Adrenal gland (tissue), 9 donors: ENCODE measurements at regions not wholly inside any gene's neighbourhood (a gene's known extent, or its start where the extent isn't known, plus 50 kb on each side); places are given as distances from the start of the nearest gene placed in this dataset.

ENCODE experiments used
- DNase-seq, 7 donors: peaks; one replicate each; pipeline ENCODE4 v3.0.0-alpha.2; 2019 to 2020
- H3K27ac ChIP-seq, 5 donors: fragments of 200-600 bp; sonication (generic) in 4 of 5; 1 replicate in 3 of 5; 2 replicates in 2 of 5; pipeline versions ENCODE4 v1.5.1 to v1.8.0; 2016 to 2020; ENCODE audit warnings: mild to moderate bottlenecking in 1 of 5
- H3K27me3 ChIP-seq: fragments of 200-600 bp; 2 replicates; pipeline ENCODE4 v1.8.0; 2021
- H3K36me3 ChIP-seq, 2 donors: fragments of 200-600 bp; replicated peaks in 1 of 2; 1 replicate in 1 of 2; 2 replicates in 1 of 2; pipeline versions ENCODE4 v1.5.1 to v1.8.0; 2018 to 2022
- H3K4me1 ChIP-seq, 2 donors: fragments of 200-600 bp; replicated peaks in 1 of 2; 1 replicate in 1 of 2; 2 replicates in 1 of 2; pipeline versions ENCODE4 v1.5.1 to v1.8.0; 2018 to 2021
- H3K4me3 ChIP-seq, 4 donors: fragments of 200-600 bp; sonication (generic) in 3 of 4; one replicate each; pipeline ENCODE4 v1.5.1; 2016 to 2018
- H3K9me3 ChIP-seq, 3 donors: fragments of 200-600 bp; sonication (generic) in 1 of 3; replicated peaks in 1 of 3; 1 replicate in 2 of 3; 2 replicates in 1 of 3; pipeline versions ENCODE4 v1.5.1 to v1.8.0; 2016 to 2021
- POLR2A ChIP-seq, 2 donors: fragments of 450-650 bp; IDR thresholded peaks; one replicate each; pipeline ENCODE4 v1.6.1; 2017; ENCODE audit warnings: antibody characterized with exemption in 2 of 2, mild to moderate bottlenecking in 2 of 2, moderate library complexity in 1 of 2
- WGBS, 4 donors: extraction: QIAGEN DNeasy Blood & Tissue Kit in 2 of 4; methylation state at CpG; one replicate each; pipeline versions ENCODE4 v1.1.5 to v1.1.7; 2013 to 2017; 5-methylcytosine and 5-hydroxymethylcytosine counted together
- intact Hi-C, 2 donors: fragments of 100-400 bp; cut with DNase I; formaldehyde crosslinking; loops; one replicate each; pipeline versions ENCODE4 v1.14.1 to v1.15.0; 2022 to 2023
- TF ChIP-seq, protein P1 (sequence below), 6 experiments: fragments of 450-650 bp in 4 of 6; fragments of 200-600 bp in 2 of 6; sonication (generic) in 1 of 6; IDR thresholded peaks; 1 replicate in 5 of 6; 2 replicates in 1 of 6; pipeline versions ENCODE4 v1.5.1 to v1.8.0; 2016 to 2021; ENCODE audit warnings: antibody characterized with exemption in 6 of 6, mild to moderate bottlenecking in 2 of 6, moderate library complexity in 1 of 6
- donor health status: healthy with polysubstance abuse.
- donor health status: Bipolar disorder and iron deficiency.
- donor health status: DM: yes; HTN: yes; CAD: no.
- donor health status: DM: no; HTN: no; CAD: no.
- donor health status: DM: no; HTN: no; CAD: no.

- no peaks in the 10 kb centered on the region for H3K36me3 ChIP-seq
- H3K27me3 ChIP-seq: no peaks in the 10 kb centered on the region
- H3K4me3 ChIP-seq: no peak overlapping the region
- WGBS, 4 donors: 66 to 70% (median 69%) methylated on average over 3 of the region's 3 CpGs
- no peak for DNase-seq
- H3K27ac ChIP-seq: no peak overlapping the region
- intact Hi-C loops: no loop called here
- H3K4me1 ChIP-seq: no peaks in the 10 kb centered on the region
- no peaks in the 10 kb centered on the region for H3K9me3 ChIP-seq
- TF ChIP-seq, protein P1, sequence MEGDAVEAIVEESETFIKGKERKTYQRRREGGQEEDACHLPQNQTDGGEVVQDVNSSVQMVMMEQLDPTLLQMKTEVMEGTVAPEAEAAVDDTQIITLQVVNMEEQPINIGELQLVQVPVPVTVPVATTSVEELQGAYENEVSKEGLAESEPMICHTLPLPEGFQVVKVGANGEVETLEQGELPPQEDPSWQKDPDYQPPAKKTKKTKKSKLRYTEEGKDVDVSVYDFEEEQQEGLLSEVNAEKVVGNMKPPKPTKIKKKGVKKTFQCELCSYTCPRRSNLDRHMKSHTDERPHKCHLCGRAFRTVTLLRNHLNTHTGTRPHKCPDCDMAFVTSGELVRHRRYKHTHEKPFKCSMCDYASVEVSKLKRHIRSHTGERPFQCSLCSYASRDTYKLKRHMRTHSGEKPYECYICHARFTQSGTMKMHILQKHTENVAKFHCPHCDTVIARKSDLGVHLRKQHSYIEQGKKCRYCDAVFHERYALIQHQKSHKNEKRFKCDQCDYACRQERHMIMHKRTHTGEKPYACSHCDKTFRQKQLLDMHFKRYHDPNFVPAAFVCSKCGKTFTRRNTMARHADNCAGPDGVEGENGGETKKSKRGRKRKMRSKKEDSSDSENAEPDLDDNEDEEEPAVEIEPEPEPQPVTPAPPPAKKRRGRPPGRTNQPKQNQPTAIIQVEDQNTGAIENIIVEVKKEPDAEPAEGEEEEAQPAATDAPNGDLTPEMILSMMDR (IDR thresholded peaks at IDR 0.05): no peak
- no peak for TF ChIP-seq POLR2A (IDR thresholded peaks at IDR 0.05)
Measured at GRCh38 chr2:51844596-51844995, 812.7 kb upstream of the NRXN1 start.

DNA sequence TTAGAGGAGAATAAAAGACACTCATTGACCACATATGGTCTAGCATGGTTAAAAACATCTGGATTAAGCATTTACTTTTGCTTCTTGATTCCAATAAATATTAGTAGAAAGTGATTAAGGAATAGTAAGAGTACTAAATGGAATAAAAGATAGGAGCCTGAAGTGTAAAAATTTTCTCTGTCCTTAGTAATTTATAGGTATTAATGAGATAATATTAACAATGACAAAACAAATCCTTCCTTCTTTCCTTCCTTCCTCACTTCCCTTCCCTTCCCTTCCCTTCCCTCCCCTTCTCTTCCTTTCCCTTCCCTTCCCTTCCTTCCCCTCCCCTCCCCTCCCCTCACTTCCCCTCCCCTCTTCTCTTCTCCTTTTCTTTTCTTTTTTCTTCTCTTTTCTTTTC is 797.5 kb upstream of the NRXN1 start:
- no peaks in the 10 kb centered on the region for H3K4me1 ChIP-seq
- no peak for TF ChIP-seq POLR2A (IDR thresholded peaks at IDR 0.05)
- TF ChIP-seq, protein P1 (IDR thresholded peaks at IDR 0.05): no peak
- H3K4me3 ChIP-seq: no peak overlapping the region
- intact Hi-C loops: no loop called here
- H3K27me3 ChIP-seq: no peaks in the 10 kb centered on the region
- H3K27ac ChIP-seq: no peak overlapping the region
- H3K9me3 ChIP-seq: no peaks in the 10 kb centered on the region
- DNase-seq: no peak
- H3K36me3 ChIP-seq: no peaks in the 10 kb centered on the region

GRCh38 chr2:51825823-51826222 is 793.9 kb upstream of the NRXN1 start:
- H3K4me1 ChIP-seq: no peaks in the 10 kb centered on the region
- intact Hi-C loops: no loop called here
- H3K36me3 ChIP-seq: no peaks in the 10 kb centered on the region
- no peak overlapping the region for H3K27ac ChIP-seq
- H3K9me3 ChIP-seq: no peaks in the 10 kb centered on the region
- WGBS, 4 donors: 16 to 28% (median 25%) methylated on average over 1 of the region's 1 CpG
- H3K4me3 ChIP-seq: no peak overlapping the region
- no peaks in the 10 kb centered on the region for H3K27me3 ChIP-seq
- TF ChIP-seq, protein P1 (IDR thresholded peaks at IDR 0.05): no peak
- TF ChIP-seq POLR2A (IDR thresholded peaks at IDR 0.05): no peak
- no peak for DNase-seq

DNA sequence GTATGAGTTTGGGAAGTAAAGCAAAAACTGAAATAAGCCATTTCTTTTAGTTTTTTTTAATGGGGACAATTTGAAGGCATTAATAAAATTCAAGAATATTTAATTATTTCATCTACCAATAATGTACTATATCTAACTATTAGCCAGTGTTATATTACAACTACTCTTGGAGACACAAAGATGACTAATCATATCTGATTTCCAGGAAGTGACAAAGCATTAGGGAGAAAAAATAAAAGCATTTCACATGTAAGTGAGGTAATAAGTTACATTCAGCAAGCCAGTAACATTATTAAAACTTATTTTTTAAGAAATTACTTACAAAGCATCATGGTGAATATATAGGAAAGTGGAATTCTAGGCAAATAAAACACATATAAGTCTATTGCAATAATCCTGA is 781.3 kb upstream of the NRXN1 start:
- intact Hi-C loops: no loop called here
- DNase-seq: no peak

More for the DNA sequence above, 781.3 kb upstream of the NRXN1 start:
- Histone ChIP-seq H3K27me3 (no peaks in the 10 kb centered on the region), H3K4me3 (no peak overlapping the region), H3K4me1 (no peaks in the 10 kb centered on the region), H3K9me3 (peaks cover 0 to 6% (median 0%) of the 10 kb centered on the region in 3 donors), H3K27ac (no peak overlapping the region), H3K36me3 (no peaks in the 10 kb centered on the region)
- TF ChIP-seq, protein P1 (IDR thresholded peaks at IDR 0.05): no peak
- TF ChIP-seq POLR2A (IDR thresholded peaks at IDR 0.05): no peak
